ENCODE measurements at regions not wholly inside any gene's neighbourhood (a gene's known extent, or its start where the extent isn't known, plus 50 kb on each side); places are given as distances from the start of the nearest gene placed in this dataset.

DNA sequence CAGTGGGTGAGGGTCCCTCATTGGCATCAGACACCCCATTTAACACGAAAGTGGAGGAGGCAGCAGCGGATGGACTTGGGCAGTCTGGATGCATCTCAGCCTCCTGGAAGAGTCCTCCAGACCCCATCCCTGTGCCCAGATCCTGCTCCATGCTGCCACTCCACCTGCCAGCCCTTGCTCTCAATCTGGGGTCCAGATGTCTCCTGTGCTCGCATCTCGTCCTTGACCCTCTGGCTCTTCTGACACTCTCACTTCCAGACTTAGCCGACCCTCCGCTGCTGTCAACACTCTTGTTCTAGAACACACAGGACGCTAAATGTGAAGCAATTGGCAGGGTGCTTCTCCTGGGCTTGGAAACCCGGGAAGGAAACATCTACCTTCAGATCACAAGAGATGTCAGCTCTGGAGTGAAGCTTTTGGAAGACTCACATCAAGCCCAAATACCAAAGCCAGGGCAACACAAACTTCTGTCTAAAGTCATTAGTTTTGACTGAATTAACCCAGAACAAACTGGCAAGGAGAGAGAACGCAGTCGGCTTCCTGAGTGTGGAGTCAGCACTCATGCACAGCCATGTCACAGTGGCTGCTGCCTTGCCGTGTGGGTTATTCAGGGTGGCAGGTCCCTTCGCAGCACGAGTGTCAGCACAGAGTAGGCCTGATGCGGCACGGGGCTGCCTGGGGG, 379.1 kb downstream of the TCERG1L start:
- TF ChIP-seq EZH2phosphoT487 (IDR thresholded peaks at IDR 0.05; ENCODE audit: unreplicated experiment) (no peak), JUNB (IDR thresholded peaks at IDR 0.05; ENCODE audit: unreplicated experiment) (no peak), POLR2AphosphoS5 (IDR thresholded peaks at IDR 0.05; ENCODE audit: low read depth) (no peak), CREB1 (CRISPR knock-in tag; IDR thresholded peaks at IDR 0.05; ENCODE audit: low read depth) (no peak), EZH2 (IDR thresholded peaks at IDR 0.05; ENCODE audit: low read depth, unreplicated experiment) (no peak)
- TF ChIP-seq, protein P1, sequence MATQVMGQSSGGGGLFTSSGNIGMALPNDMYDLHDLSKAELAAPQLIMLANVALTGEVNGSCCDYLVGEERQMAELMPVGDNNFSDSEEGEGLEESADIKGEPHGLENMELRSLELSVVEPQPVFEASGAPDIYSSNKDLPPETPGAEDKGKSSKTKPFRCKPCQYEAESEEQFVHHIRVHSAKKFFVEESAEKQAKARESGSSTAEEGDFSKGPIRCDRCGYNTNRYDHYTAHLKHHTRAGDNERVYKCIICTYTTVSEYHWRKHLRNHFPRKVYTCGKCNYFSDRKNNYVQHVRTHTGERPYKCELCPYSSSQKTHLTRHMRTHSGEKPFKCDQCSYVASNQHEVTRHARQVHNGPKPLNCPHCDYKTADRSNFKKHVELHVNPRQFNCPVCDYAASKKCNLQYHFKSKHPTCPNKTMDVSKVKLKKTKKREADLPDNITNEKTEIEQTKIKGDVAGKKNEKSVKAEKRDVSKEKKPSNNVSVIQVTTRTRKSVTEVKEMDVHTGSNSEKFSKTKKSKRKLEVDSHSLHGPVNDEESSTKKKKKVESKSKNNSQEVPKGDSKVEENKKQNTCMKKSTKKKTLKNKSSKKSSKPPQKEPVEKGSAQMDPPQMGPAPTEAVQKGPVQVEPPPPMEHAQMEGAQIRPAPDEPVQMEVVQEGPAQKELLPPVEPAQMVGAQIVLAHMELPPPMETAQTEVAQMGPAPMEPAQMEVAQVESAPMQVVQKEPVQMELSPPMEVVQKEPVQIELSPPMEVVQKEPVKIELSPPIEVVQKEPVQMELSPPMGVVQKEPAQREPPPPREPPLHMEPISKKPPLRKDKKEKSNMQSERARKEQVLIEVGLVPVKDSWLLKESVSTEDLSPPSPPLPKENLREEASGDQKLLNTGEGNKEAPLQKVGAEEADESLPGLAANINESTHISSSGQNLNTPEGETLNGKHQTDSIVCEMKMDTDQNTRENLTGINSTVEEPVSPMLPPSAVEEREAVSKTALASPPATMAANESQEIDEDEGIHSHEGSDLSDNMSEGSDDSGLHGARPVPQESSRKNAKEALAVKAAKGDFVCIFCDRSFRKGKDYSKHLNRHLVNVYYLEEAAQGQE (IDR thresholded peaks at IDR 0.05; ENCODE audit: unreplicated experiment): no peak
- TF ChIP-seq, protein P2, sequence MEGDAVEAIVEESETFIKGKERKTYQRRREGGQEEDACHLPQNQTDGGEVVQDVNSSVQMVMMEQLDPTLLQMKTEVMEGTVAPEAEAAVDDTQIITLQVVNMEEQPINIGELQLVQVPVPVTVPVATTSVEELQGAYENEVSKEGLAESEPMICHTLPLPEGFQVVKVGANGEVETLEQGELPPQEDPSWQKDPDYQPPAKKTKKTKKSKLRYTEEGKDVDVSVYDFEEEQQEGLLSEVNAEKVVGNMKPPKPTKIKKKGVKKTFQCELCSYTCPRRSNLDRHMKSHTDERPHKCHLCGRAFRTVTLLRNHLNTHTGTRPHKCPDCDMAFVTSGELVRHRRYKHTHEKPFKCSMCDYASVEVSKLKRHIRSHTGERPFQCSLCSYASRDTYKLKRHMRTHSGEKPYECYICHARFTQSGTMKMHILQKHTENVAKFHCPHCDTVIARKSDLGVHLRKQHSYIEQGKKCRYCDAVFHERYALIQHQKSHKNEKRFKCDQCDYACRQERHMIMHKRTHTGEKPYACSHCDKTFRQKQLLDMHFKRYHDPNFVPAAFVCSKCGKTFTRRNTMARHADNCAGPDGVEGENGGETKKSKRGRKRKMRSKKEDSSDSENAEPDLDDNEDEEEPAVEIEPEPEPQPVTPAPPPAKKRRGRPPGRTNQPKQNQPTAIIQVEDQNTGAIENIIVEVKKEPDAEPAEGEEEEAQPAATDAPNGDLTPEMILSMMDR (conservative IDR thresholded peaks at IDR 0.05; ENCODE audit: low read depth in 2 of 2): no peak

All from GM23338 (cell line).